WTC11 (cell line): ENCODE measurements at regions not wholly inside any gene's neighbourhood (a gene's known extent, or its start where the extent isn't known, plus 50 kb on each side); places are given as distances from the start of the nearest gene placed in this dataset.

ENCODE experiments used
- ATAC-seq: fragments of 200-7000 bp; cut with Tn5 transposase; 2 replicates; pipeline ENCODE4 v1.10.0; 2021; ENCODE audit warnings: mild to moderate bottlenecking, moderate library complexity
- CTCF ChIA-PET: fragments of 300-600 bp; sonication (Branson Sonifier 250); formaldehyde crosslinking; loops from one replicate; lab custom pipeline; 2021; ENCODE audit warnings: antibody characterized with exemption; lab: Charles Lee
- POLR2A ChIA-PET: fragments of 350-600 bp; sonication (Branson Sonifier 250); formaldehyde crosslinking; loops from one replicate; lab custom pipeline; 2021; ENCODE audit warnings: antibody characterized with exemption; lab: Charles Lee
- DNase-seq: peaks from one replicate; pipeline ENCODE4 v3.0.0; 2021; ENCODE audit warnings: low spot score
- H3K27ac Mint-ChIP-seq: 2 replicates; pipeline ENCODE4 v1.8.0; 2021; ENCODE audit warnings: mixed read lengths
- H3K27me3 Mint-ChIP-seq: 2 replicates; pipeline ENCODE4 v1.8.0; 2021; ENCODE audit warnings: low read depth, mild to moderate bottlenecking, moderate library complexity, mixed read lengths
- H3K36me3 Mint-ChIP-seq: 2 replicates; pipeline ENCODE4 v1.8.0; 2021; ENCODE audit warnings: mixed read lengths
- H3K4me1 Mint-ChIP-seq: 2 replicates; pipeline ENCODE4 v1.8.0; 2022; ENCODE audit warnings: mixed read lengths
- H3K4me3 Mint-ChIP-seq: 2 replicates; pipeline ENCODE4 v1.8.0; 2021; ENCODE audit warnings: mild to moderate bottlenecking, moderate library complexity, mixed read lengths
- H3K9me3 Mint-ChIP-seq: 2 replicates; pipeline ENCODE4 v1.8.0; 2021; ENCODE audit warnings: mixed read lengths
- CREB1 ChIP-seq: sonication (generic); formaldehyde crosslinking; IDR thresholded peaks from 2 replicates; pipeline ENCODE4 v1.8.0; 2023; ENCODE audit warnings: mild to moderate bottlenecking, missing genetic modification reagents
- CREM ChIP-seq: sonication (generic); formaldehyde crosslinking; IDR thresholded peaks from 2 replicates; pipeline ENCODE4 v1.8.1; 2022; ENCODE audit warnings: mild to moderate bottlenecking, missing genetic modification reagents, moderate library complexity
- CTCF ChIP-seq: fragments of 200-600 bp; IDR thresholded peaks from 2 replicates; pipeline ENCODE4 v1.8.0; 2022; ENCODE audit warnings: antibody characterized with exemption
- EMX1 ChIP-seq: fragments of 250-450 bp; sonication (Bioruptor Pico); IDR thresholded peaks from 2 replicates; pipeline ENCODE4 v1.8.0; 2021; ENCODE audit warnings: mild to moderate bottlenecking
- JUN ChIP-seq: sonication (generic); formaldehyde crosslinking; IDR thresholded peaks from 2 replicates; pipeline ENCODE4 v1.8.0; 2023; ENCODE audit warnings: mild to moderate bottlenecking, missing genetic modification reagents
- MXD4 ChIP-seq: fragments of 250-450 bp; sonication (Bioruptor Pico); IDR thresholded peaks from 2 replicates; pipeline ENCODE4 v1.8.0; 2021; ENCODE audit warnings: mild to moderate bottlenecking, moderate library complexity, borderline replicate concordance
- MYBL2 ChIP-seq: sonication (generic); formaldehyde crosslinking; IDR thresholded peaks from 2 replicates; pipeline ENCODE4 v1.8.1; 2023; ENCODE audit warnings: mild to moderate bottlenecking, moderate library complexity, missing genetic modification reagents
- NFYB ChIP-seq: sonication (generic); formaldehyde crosslinking; conservative IDR thresholded peaks from 2 replicates; pipeline ENCODE4 v1.8.0; 2022; ENCODE audit warnings: low read depth, missing genetic modification reagents
- ZBTB21 ChIP-seq: sonication (generic); formaldehyde crosslinking; IDR thresholded peaks from 2 replicates; pipeline ENCODE4 v1.8.1; 2023; ENCODE audit warnings: mild to moderate bottlenecking, missing genetic modification reagents, borderline replicate concordance
- ZNF281 ChIP-seq: sonication (generic); formaldehyde crosslinking; IDR thresholded peaks from 2 replicates; pipeline ENCODE4 v1.8.0; 2023; ENCODE audit warnings: mild to moderate bottlenecking, missing genetic modification reagents
- ZNF317 ChIP-seq: sonication (generic); formaldehyde crosslinking; IDR thresholded peaks from 2 replicates; pipeline ENCODE4 v1.8.1; 2023; ENCODE audit warnings: low read depth, mild to moderate bottlenecking, moderate library complexity, missing genetic modification reagents, borderline replicate concordance
- TF ChIP-seq, protein P1 (sequence below): sonication (generic); formaldehyde crosslinking; IDR thresholded peaks from 2 replicates; pipeline ENCODE4 v1.8.0; 2022; ENCODE audit warnings: mild to moderate bottlenecking, missing genetic modification reagents
- TF ChIP-seq, protein P2 (sequence below): sonication (generic); formaldehyde crosslinking; IDR thresholded peaks from 2 replicates; pipeline ENCODE4 v1.8.0; 2022; ENCODE audit warnings: missing genetic modification reagents
- TF ChIP-seq, protein P3 (sequence below): fragments of 250-450 bp; sonication (Bioruptor Pico); IDR thresholded peaks from 2 replicates; pipeline ENCODE4 v1.9.0; 2021; ENCODE audit warnings: mild to moderate bottlenecking
- TF ChIP-seq, protein P4 (sequence below): fragments of 250-450 bp; sonication (Bioruptor Pico); IDR thresholded peaks from 2 replicates; pipeline ENCODE4 v1.9.0; 2021; ENCODE audit warnings: mild to moderate bottlenecking

- Mint-ChIP-seq H3K4me1 (peaks cover 13% of the 10 kb centered on the region), H3K36me3 (peaks cover 15% of the 10 kb centered on the region), H3K27ac (no peak overlapping the region), H3K9me3 (peaks cover 31% of the 10 kb centered on the region), H3K27me3 (no peaks in the 10 kb centered on the region), H3K4me3 (no peak overlapping the region)
- TF ChIP-seq, protein P1, sequence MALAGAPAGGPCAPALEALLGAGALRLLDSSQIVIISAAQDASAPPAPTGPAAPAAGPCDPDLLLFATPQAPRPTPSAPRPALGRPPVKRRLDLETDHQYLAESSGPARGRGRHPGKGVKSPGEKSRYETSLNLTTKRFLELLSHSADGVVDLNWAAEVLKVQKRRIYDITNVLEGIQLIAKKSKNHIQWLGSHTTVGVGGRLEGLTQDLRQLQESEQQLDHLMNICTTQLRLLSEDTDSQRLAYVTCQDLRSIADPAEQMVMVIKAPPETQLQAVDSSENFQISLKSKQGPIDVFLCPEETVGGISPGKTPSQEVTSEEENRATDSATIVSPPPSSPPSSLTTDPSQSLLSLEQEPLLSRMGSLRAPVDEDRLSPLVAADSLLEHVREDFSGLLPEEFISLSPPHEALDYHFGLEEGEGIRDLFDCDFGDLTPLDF (CRISPR knock-in tag): no peak
- TF ChIP-seq, protein P2, sequence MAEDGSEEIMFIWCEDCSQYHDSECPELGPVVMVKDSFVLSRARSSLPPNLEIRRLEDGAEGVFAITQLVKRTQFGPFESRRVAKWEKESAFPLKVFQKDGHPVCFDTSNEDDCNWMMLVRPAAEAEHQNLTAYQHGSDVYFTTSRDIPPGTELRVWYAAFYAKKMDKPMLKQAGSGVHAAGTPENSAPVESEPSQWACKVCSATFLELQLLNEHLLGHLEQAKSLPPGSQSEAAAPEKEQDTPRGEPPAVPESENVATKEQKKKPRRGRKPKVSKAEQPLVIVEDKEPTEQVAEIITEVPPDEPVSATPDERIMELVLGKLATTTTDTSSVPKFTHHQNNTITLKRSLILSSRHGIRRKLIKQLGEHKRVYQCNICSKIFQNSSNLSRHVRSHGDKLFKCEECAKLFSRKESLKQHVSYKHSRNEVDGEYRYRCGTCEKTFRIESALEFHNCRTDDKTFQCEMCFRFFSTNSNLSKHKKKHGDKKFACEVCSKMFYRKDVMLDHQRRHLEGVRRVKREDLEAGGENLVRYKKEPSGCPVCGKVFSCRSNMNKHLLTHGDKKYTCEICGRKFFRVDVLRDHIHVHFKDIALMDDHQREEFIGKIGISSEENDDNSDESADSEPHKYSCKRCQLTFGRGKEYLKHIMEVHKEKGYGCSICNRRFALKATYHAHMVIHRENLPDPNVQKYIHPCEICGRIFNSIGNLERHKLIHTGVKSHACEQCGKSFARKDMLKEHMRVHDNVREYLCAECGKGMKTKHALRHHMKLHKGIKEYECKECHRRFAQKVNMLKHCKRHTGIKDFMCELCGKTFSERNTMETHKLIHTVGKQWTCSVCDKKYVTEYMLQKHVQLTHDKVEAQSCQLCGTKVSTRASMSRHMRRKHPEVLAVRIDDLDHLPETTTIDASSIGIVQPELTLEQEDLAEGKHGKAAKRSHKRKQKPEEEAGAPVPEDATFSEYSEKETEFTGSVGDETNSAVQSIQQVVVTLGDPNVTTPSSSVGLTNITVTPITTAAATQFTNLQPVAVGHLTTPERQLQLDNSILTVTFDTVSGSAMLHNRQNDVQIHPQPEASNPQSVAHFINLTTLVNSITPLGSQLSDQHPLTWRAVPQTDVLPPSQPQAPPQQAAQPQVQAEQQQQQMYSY (CRISPR knock-in tag): no peak
- TF ChIP-seq ZNF317 (CRISPR knock-in tag) (no peak), MYBL2 (CRISPR knock-in tag) (no peak), EMX1 (CRISPR knock-in tag) (no peak), MXD4 (CRISPR knock-in tag) (no peak), NFYB (CRISPR knock-in tag) (no peak)
- TF ChIP-seq, protein P3, sequence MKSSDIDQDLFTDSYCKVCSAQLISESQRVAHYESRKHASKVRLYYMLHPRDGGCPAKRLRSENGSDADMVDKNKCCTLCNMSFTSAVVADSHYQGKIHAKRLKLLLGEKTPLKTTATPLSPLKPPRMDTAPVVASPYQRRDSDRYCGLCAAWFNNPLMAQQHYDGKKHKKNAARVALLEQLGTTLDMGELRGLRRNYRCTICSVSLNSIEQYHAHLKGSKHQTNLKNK (CRISPR knock-in tag): no peak
- TF ChIP-seq, protein P4, sequence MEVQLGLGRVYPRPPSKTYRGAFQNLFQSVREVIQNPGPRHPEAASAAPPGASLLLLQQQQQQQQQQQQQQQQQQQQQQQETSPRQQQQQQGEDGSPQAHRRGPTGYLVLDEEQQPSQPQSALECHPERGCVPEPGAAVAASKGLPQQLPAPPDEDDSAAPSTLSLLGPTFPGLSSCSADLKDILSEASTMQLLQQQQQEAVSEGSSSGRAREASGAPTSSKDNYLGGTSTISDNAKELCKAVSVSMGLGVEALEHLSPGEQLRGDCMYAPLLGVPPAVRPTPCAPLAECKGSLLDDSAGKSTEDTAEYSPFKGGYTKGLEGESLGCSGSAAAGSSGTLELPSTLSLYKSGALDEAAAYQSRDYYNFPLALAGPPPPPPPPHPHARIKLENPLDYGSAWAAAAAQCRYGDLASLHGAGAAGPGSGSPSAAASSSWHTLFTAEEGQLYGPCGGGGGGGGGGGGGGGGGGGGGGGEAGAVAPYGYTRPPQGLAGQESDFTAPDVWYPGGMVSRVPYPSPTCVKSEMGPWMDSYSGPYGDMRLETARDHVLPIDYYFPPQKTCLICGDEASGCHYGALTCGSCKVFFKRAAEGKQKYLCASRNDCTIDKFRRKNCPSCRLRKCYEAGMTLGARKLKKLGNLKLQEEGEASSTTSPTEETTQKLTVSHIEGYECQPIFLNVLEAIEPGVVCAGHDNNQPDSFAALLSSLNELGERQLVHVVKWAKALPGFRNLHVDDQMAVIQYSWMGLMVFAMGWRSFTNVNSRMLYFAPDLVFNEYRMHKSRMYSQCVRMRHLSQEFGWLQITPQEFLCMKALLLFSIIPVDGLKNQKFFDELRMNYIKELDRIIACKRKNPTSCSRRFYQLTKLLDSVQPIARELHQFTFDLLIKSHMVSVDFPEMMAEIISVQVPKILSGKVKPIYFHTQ: no peak
- no peak for ATAC-seq
- ChIA-PET POLR2A (no interaction called here), CTCF (no interaction called here)
- no peak for DNase-seq
Observed at GRCh38 chr13:34593658-34594057, 348.4 kb upstream of the NBEA start.

- ChIA-PET CTCF (no interaction called here), POLR2A (no interaction called here)
- Mint-ChIP-seq H3K27ac (no peak overlapping the region), H3K36me3 (peaks cover 15% of the 10 kb centered on the region), H3K9me3 (peaks cover 31% of the 10 kb centered on the region), H3K4me1 (peaks cover 18% of the 10 kb centered on the region), H3K4me3 (no peak overlapping the region)
- ATAC-seq: no peak
- DNase-seq: no peak
- no peak for TF ChIP-seq CTCF
- TF ChIP-seq ZBTB21 (CRISPR knock-in tag): no peak
- no peak for TF ChIP-seq MYBL2 (CRISPR knock-in tag)
- TF ChIP-seq JUN: no peak
- TF ChIP-seq CREB1 (CRISPR knock-in tag): no peak
- no peak for TF ChIP-seq CREM (CRISPR knock-in tag)
- no peak for TF ChIP-seq ZNF281 (CRISPR knock-in tag)
- TF ChIP-seq, all 79 proteins: peak for 0
- no peaks in the 10 kb centered on the region for H3K27me3 Mint-ChIP-seq
Observed at GRCh38 chr13:34594507-34594906, 347.6 kb upstream of the NBEA start.
